HEK293 (cell line): ENCODE measurements at regions not wholly inside any gene's neighbourhood (a gene's known extent, or its start where the extent isn't known, plus 50 kb on each side); places are given as distances from the start of the nearest gene placed in this dataset.
"Not testable (repeated sequence)": the region's sequence is repeated elsewhere in the genome, so short reads cannot be mapped to it uniquely, and the experiment has no call there.

Experiments
- AEBP2 ChIP-seq: fragments of 450-650 bp; formaldehyde crosslinking; IDR thresholded peaks from 2 replicates; pipeline ENCODE4 v1.5.1; 2016; ENCODE audit warnings: missing biosample characterization, missing genetic modification characterization, borderline replicate concordance
- CTCF ChIP-seq: fragments of 450-650 bp; formaldehyde crosslinking; IDR thresholded peaks from 2 replicates; pipeline ENCODE4 v1.5.1; 2016; ENCODE audit warnings: missing biosample characterization, missing genetic modification characterization
- KLF10 ChIP-seq: fragments of 450-650 bp; IDR thresholded peaks from 2 replicates; pipeline ENCODE4 v1.5.1; 2018; ENCODE audit warnings: missing biosample characterization, mild to moderate bottlenecking, missing genetic modification characterization
- MYNN ChIP-seq: fragments of 450-650 bp; formaldehyde crosslinking; IDR thresholded peaks from 2 replicates; pipeline ENCODE4 v1.5.1; 2016; ENCODE audit warnings: missing biosample characterization, missing genetic modification characterization, borderline replicate concordance
- REST ChIP-seq: fragments of 450-650 bp; formaldehyde crosslinking; IDR thresholded peaks from 2 replicates; pipeline ENCODE4 v1.5.1; 2016; ENCODE audit warnings: missing biosample characterization, missing genetic modification characterization
- SALL2 ChIP-seq: fragments of 450-650 bp; formaldehyde crosslinking; IDR thresholded peaks from 2 replicates; pipeline ENCODE4 v1.5.0; 2017; ENCODE audit warnings: missing biosample characterization, mild to moderate bottlenecking, missing genetic modification characterization, borderline replicate concordance
- TRIM28 ChIP-seq: IDR thresholded peaks from 2 replicates; pipeline ENCODE4 v1.6.1; 2011; ENCODE audit warnings: low read length, control low read depth, borderline replicate concordance
- ZBTB21 ChIP-seq: fragments of 450-650 bp; formaldehyde crosslinking; IDR thresholded peaks from 2 replicates; pipeline ENCODE4 v1.5.1; 2017; ENCODE audit warnings: missing biosample characterization, missing genetic modification characterization
- ZNF416 ChIP-seq: fragments of 450-650 bp; formaldehyde crosslinking; IDR thresholded peaks from 2 replicates; pipeline ENCODE4 v1.5.1; 2016; ENCODE audit warnings: missing biosample characterization, missing genetic modification characterization
- ZNF426 ChIP-seq: fragments of 450-650 bp; formaldehyde crosslinking; IDR thresholded peaks from 2 replicates; pipeline ENCODE4 v1.5.1; 2017; ENCODE audit warnings: missing biosample characterization, missing genetic modification characterization, mild to moderate bottlenecking, inconsistent platforms, moderate library complexity
- ZSCAN4 ChIP-seq: fragments of 450-650 bp; formaldehyde crosslinking; IDR thresholded peaks from 2 replicates; pipeline ENCODE4 v1.5.1; 2017; ENCODE audit warnings: missing biosample characterization, missing genetic modification characterization

- not testable (repeated sequence) for TF ChIP-seq MYNN; CTCF (tag by site-specific recombination); TRIM28; ZNF416 (tag by site-specific recombination); AEBP2 (tag by site-specific recombination); SALL2 (tag by site-specific recombination); ZNF426; ZSCAN4 (tag by site-specific recombination); KLF10 (tag by site-specific recombination); ZBTB21 (tag by site-specific recombination); REST (tag by site-specific recombination)
Measured at GRCh38 chr3:171983685-171984084, 55.7 kb upstream of the FNDC3B start.
